ENCODE measurements at regions not wholly inside any gene's neighbourhood (a gene's known extent, or its start where the extent isn't known, plus 50 kb on each side); places are given as distances from the start of the nearest gene placed in this dataset.

- TF ChIP-seq GABPA (IDR thresholded peaks at IDR 0.05; ENCODE audit: borderline replicate concordance, insufficient read depth, low read length) (no peak), CTCF (IDR thresholded peaks at IDR 0.05; ENCODE audit: control extremely low read depth in 1 of 3, insufficient read depth in 1 of 3, low read depth in 1 of 3, low read length in 3 of 3) (no peak), JUND (IDR thresholded peaks at IDR 0.05; ENCODE audit: low read length) (no peak), KDM4A (IDR thresholded peaks at IDR 0.05; ENCODE audit: low read depth, low read length, severe bottlenecking) (no peak), POLR2A (IDR thresholded peaks at IDR 0.05; ENCODE audit: control extremely low read depth in 1 of 2, low read depth in 2 of 2, low read length in 2 of 2) (no peak), CREB1 (IDR thresholded peaks at IDR 0.05) (no peak), TAF1 (IDR thresholded peaks at IDR 0.05; ENCODE audit: low read depth, low read length) (no peak), GTF2F1 (IDR thresholded peaks at IDR 0.05; ENCODE audit: borderline replicate concordance, low read depth, low read length) (no peak), YY1 (IDR thresholded peaks at IDR 0.05; ENCODE audit: low read depth, low read length) (no peak), SP4 (IDR thresholded peaks at IDR 0.05; ENCODE audit: low read length) (no peak), NRF1 (IDR thresholded peaks at IDR 0.05; ENCODE audit: low read depth, low read length) (no peak), RBBP5 (IDR thresholded peaks at IDR 0.05; ENCODE audit: borderline replicate concordance, low read depth, low read length) (no peak)
Measured at GRCh38 chr17:13197586-13197985, 179.8 kb upstream of the ELAC2 start.
